ENCODE measurements at regions not wholly inside any gene's neighbourhood (a gene's known extent, or its start where the extent isn't known, plus 50 kb on each side); places are given as distances from the start of the nearest gene placed in this dataset.

GRCh38 chr2:222058819-222059445 lies 239.9 kb downstream of the PAX3 start:
- DNase-seq (ENCODE audit: low spot score), result no peak

DNA sequence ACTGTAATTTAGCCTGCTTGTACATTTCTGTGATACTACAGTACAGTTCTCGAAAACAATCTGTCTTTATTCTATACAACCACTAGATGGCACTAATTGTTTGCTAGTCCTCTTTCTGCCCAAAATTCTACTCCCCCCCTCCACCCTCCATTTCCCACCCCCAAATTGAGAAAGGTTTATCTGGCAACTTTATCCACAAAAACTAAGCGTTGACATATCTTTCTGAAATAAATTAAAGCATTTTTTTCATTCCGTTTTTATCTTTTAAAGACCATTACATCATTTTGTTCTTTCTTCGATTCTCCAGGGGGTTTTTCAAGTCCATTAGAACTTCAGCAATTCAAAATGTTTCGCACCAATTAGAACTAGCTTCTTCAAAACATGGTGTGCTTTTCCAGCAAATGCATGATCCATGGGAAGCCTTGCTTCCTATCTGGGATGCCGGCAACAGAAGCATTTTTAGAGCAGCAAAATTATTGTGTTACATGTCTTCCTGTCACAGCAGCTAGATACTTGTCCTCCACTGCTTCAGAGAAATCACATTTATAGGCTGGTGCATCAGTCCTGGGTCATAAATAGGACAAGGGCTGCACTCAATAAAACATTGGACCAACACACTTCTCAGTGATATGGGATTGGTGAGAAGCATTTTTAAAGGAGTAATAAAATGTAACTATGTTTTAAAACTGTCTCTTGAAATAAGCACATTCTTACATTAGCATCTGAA lies 241.3 kb downstream of the PAX3 start:
- DNase-seq (ENCODE audit: low spot score), result no peak

GRCh38 chr2:222055328-222055727 lies 243.5 kb downstream of the PAX3 start:
- no peak for DNase-seq (ENCODE audit: low spot score)

DNA sequence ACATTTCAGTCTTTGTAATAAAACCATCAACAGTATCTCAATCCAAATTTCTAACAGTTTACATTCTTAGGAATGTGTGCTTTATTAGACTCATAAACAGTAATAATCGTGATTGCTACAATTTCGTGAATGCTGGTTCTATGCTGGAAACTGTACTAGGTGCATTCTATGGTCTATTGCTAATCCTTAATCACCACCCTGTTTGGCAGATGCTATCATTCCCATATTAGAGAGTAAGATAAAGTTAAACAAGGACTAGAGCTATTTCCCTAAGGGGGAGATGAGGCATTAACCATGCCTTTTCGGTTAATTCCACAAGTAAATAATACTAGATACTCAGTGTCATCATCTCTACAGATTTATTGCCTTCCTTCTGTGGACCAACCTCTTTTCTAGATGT lies 244.0 kb downstream of the PAX3 start:
- no peak for DNase-seq (ENCODE audit: low spot score)

DNA sequence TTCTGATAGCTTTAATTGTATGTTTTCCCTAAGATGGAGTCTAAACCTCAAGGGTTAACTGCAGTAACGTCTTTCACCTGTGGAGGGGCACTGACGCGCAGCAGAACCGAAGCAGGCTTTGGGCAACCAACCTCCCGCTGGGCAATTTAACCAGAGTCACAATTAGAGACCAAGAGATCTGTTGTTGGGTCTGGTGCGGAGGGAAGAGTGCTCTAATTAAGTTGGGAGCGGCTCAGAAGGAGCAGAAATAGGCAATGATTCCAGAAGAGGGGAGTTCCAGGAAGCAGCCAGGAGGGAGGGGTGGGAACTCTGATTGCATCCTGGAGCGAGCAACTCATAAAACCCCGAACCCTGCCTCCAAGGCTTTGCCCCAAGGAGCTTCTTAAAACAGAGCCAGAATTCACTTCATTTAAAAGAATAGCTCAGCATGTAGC lies 245.8 kb downstream of the PAX3 start:
- no peak for DNase-seq (ENCODE audit: low spot score)

DNA sequence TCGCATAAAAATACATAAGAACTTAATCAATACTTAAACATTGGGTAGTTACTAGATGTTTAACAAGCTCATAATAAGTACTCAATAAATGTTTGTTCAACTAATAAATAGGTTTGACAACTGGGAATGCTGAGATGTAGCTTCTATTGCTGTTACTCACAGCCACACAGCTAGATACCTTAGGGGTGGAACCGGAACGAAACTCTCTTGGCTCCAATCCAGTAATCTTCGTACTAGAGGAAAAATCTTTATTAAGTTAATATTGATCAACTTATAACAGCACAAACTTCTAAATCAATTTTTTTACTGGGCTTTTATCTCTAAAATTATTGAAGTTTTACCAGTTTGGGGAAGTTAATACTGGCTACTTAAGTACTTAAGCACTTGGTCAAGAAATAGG lies 247.8 kb downstream of the PAX3 start:
- DNase-seq (ENCODE audit: low spot score), result no peak

- DNase-seq (ENCODE audit: low spot score), result no peak
Measured at GRCh38 chr2:222049946-222050345, 248.9 kb downstream of the PAX3 start.

- no peak for DNase-seq (ENCODE audit: low spot score)
Measured at GRCh38 chr2:222043897-222044296, 254.9 kb downstream of the PAX3 start.

- no peak for DNase-seq (ENCODE audit: low spot score)
Measured at GRCh38 chr2:222042666-222043065, 256.1 kb downstream of the PAX3 start.

- no peak for DNase-seq (ENCODE audit: low spot score)
Measured at GRCh38 chr2:222040333-222040732, 258.5 kb downstream of the PAX3 start.

GRCh38 chr2:222039821-222040220 lies 259.0 kb downstream of the PAX3 start:
- DNase-seq (ENCODE audit: low spot score), result no peak

- DNase-seq (ENCODE audit: low spot score), result no peak
Measured at GRCh38 chr2:222038067-222038802, 260.6 kb downstream of the PAX3 start.

GRCh38 chr2:222037211-222037610 lies 261.6 kb downstream of the PAX3 start:
- DNase-seq (ENCODE audit: low spot score), result no peak

DNA sequence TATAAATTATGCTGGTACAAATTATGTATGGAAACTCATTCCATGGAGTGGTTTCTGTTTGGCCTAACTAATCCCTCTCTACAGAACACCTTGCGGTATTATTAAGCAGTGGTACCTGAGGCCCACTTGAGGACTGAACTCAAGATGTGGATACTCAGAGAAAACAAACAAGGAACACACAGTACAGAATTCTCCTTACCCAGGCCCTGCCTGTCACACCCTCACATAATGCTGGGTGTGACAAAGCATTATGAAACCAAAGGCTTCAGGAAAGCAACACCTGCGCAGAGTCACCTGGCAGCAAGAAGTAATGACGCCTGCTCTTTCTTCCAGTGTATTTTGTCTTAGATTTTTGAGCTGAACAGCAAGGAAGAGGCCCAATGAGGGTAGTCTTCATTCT lies 264.7 kb downstream of the PAX3 start:
- DNase-seq (ENCODE audit: low spot score), result no peak

DNA sequence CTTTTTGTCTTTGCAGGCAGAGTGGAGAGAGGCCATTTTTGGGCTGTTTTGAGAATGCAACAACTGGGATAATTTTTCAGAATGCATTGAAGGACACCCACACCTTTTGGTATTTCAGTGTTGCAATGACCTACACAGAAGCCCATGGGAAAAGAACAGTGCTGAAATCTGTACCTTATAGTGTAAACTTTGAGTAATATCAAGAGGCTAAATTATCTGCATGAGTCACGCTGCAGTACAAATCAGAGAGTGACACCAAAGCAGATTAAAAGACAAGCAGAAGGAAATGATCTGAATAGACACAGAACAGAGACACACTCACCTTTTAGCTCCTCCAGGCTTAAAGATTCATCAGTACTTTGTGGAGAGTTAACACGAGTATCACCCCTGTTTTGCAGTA lies 265.3 kb downstream of the PAX3 start:
- DNase-seq (ENCODE audit: low spot score), result no peak

DNA sequence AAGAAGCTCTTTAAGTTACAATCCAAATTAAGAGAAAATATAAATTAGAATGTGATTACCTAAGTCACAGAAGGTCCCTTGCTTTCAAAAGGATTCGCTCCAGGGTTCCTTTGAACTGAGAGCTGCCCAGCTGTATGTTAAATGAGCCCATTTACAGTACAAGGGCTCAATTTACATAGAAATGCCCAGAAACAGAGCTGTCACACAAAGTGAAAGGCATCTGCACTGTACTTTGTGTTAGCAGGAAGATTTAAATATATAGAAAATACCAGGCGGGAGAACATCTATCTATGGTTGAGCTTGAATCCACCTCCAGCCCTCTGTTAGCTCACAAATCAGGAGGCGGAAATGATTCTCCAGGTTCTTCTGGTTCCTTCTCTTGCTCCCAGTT lies 272.9 kb downstream of the PAX3 start:
- DNase-seq (ENCODE audit: low spot score), result no peak

DNA sequence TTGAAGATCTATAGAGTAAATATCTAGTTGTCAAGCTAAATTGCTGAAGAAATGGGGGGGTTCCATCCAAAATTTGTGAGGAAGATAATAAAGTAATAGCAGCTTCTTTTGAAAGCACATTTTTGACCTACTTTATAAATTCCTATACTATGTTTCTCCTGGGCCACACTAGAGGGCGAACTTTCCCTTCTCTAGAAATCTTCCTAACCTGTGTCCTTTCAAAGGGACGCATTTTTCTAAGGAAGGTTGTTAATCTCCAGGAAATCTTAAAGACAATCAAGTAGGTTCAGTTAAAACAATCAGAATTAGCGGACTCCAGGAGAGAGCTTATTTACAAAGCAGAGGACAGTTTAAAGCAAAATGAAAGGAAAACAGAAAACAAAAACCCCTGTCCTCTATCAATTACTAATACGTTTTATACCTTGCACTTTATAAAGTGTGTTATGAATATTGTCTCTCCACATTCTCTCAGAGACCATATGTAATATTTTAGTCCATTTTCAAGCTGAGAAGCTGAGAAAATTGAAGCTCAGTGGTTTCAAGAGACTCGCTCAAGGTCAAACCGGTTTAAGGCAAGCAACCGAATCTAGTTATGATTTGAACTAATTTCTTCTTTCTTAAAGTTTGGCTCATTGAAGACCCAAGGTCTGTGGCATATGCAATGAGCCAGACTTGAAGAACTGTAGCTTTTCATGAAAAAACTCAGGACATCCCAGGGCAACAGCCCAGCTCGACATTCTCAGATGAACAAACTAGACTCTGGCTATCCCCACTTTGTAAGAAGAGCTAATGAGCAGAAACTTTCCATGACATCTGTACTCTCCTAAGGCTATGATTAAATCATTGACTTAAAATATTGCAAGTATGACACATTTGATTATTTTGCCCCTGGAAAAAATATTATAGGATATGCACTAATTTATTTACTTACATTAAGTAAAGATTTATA lies 273.6 kb downstream of the PAX3 start:
- DNase-seq (ENCODE audit: low spot score), result no peak

DNA sequence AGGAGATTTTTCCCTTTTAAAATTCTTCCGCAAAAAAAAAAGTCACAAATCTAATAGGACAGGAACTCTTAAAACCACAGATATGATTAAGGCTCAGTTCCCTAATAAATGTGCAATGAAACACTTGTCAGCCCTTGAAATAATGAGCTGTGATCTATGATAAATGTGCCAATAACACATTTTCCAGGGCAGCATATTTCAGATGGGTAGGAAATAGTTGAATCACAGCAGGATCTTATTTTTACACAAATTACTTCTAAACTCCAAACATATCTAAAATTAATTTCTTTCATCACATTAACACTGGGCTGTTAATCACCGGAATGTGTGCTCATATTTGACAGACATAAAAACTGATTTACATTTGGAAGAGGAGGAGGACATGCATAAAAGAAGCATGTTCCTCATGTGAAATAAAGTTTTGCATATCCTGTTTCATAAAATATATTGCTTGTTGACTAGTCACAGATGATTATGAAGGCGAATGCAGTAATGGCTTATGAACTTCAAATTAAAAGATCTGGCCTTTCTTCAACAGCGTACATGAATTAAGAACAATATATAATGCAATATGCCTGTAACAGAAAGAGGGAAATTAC lies 281.4 kb downstream of the PAX3 start:
- no peak for DNase-seq (ENCODE audit: low spot score)

- DNase-seq (ENCODE audit: low spot score), result no peak
Measured at GRCh38 chr2:222013889-222014288, 284.9 kb downstream of the PAX3 start.

DNA sequence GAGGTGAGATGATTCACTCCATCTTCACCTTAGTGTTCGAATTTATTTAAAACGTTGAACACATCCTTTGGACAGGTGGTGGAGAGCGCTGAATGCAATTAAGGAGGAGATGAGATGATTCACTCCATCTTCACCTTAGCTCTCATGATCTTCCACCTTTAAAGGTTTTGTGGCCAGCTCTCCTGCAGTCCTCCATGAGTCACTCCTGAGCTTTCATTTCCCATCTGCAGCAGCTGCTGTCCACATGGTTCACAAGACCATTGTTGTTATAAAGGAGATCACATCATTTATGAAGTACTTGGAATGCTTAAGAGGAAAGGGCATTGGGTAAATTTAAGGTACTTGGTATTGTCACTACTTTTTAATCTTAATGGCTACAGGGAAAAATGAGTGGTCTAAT lies 298.5 kb downstream of the PAX3 start:
- no peak for DNase-seq (ENCODE audit: low spot score)

GRCh38 chr2:221999717-222000116 lies 299.1 kb downstream of the PAX3 start:
- DNase-seq (ENCODE audit: low spot score), result no peak

DNA sequence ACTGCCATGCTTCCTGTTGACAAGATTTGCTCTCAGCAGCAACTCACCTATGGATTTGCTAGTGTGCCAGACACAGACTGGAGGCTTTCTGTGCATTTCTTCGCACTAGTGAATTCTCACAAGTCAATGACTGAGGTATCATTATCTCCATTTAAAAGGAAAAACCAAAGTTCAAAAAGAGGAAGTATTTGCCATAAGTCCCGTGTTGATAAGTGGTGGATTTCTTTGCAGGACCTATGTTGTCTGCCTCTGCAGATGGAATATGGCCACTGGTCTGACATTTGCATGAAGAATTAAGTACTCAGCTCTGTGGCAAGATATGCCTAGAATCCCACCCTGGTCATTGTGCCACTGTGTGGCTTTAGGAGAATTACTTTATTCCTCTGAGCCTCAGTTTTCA lies 299.6 kb downstream of the PAX3 start:
- DNase-seq (ENCODE audit: low spot score), result no peak
